Transverse colon (tissue), 3 donors: ENCODE measurements at regions not wholly inside any gene's neighbourhood (a gene's known extent, or its start where the extent isn't known, plus 50 kb on each side); places are given as distances from the start of the nearest gene placed in this dataset.

Experiments used
- EP300 ChIP-seq: sonication (generic); formaldehyde crosslinking; IDR thresholded peaks from one replicate; pipeline ENCODE4 v1.6.1; 2017; ENCODE audit warnings: antibody characterized with exemption, low read depth
- POLR2A ChIP-seq: fragments of 450-650 bp; IDR thresholded peaks from one replicate; pipeline ENCODE4 v1.6.1; 2016; ENCODE audit warnings: antibody characterized with exemption, mild to moderate bottlenecking, moderate library complexity
- POLR2AphosphoS5 ChIP-seq, 3 donors: sonication (generic); formaldehyde crosslinking; IDR thresholded peaks; one replicate each; pipeline ENCODE4 v1.6.1; 2016; ENCODE audit warnings: antibody characterized with exemption in 3 of 3

- no peak for TF ChIP-seq POLR2A
- TF ChIP-seq EP300 = no peak
- no peak for TF ChIP-seq POLR2AphosphoS5 (IDR thresholded peaks at IDR 0.05)
These were observed 683.1 kb upstream of the PRR20A start for GRCh38 chr13:56457535-56458190.
